ENCODE measurements at regions not wholly inside any gene's neighbourhood (a gene's known extent, or its start where the extent isn't known, plus 50 kb on each side); places are given as distances from the start of the nearest gene placed in this dataset.

DNA sequence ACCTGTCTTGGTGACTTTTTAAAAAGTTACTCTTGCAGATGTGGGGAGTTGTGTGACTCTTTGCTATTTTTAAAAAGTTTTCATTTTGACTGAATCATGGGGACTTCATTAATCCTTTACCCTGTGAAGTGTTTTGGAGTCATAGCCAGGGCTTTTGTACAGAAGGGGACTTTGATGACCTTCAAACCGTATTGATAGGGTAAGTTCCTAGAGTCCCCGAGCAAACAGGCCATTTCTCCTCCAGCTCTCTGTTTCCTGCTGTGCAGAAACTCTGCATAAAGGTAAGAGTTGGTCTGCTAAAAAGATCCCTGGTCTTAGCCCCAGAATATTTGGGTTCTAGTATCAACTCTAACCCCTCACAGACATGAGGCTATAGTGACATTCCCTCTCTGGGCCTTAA is 170.8 kb upstream of the BCL6 start:
- dilution Hi-C loops (cut with MboI; ENCODE audit: extremely low pct_ligation_motif_present, low sequenced_read_pairs), result no loop called here
- no peak overlapping the region for H3K9ac ChIP-seq (replicated peaks; ENCODE audit: extremely low read depth, insufficient read depth, low read length)
- no peaks in the 10 kb centered on the region for H3K9me1 ChIP-seq (replicated peaks; ENCODE audit: control insufficient read depth, extremely low read depth, insufficient read depth, low read length)
- no peaks in the 10 kb centered on the region for H3K36me3 ChIP-seq (ENCODE audit: control insufficient read depth in 2 of 2, extremely low read depth in 1 of 2, insufficient read depth in 2 of 2, low read length in 2 of 2)
- H4K20me1 ChIP-seq (replicated peaks; ENCODE audit: control insufficient read depth, extremely low read depth, insufficient read depth, low read length), result no peaks in the 10 kb centered on the region
- TF ChIP-seq POLR2A (IDR thresholded peaks at IDR 0.05; ENCODE audit: low read depth, low read length) (no peak), EZH2 (IDR thresholded peaks at IDR 0.05; ENCODE audit: borderline replicate concordance, low read depth, low read length, severe bottlenecking) (no peak), MYC (IDR thresholded peaks at IDR 0.05; ENCODE audit: low read depth, low read length) (no peak), GATA2 (IDR thresholded peaks at IDR 0.05; ENCODE audit: insufficient read depth, insufficient read length, low read depth, low read length) (no peak), POLR2AphosphoS5 (IDR thresholded peaks at IDR 0.05; ENCODE audit: insufficient read depth, low read depth, low read length) (no peak)
- TF ChIP-seq, protein P1, sequence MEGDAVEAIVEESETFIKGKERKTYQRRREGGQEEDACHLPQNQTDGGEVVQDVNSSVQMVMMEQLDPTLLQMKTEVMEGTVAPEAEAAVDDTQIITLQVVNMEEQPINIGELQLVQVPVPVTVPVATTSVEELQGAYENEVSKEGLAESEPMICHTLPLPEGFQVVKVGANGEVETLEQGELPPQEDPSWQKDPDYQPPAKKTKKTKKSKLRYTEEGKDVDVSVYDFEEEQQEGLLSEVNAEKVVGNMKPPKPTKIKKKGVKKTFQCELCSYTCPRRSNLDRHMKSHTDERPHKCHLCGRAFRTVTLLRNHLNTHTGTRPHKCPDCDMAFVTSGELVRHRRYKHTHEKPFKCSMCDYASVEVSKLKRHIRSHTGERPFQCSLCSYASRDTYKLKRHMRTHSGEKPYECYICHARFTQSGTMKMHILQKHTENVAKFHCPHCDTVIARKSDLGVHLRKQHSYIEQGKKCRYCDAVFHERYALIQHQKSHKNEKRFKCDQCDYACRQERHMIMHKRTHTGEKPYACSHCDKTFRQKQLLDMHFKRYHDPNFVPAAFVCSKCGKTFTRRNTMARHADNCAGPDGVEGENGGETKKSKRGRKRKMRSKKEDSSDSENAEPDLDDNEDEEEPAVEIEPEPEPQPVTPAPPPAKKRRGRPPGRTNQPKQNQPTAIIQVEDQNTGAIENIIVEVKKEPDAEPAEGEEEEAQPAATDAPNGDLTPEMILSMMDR (IDR thresholded peaks at IDR 0.05; ENCODE audit: extremely low read depth in 1 of 2, insufficient read depth in 1 of 2, low read depth in 1 of 2, low read length in 2 of 2), result no peak
- TF ChIP-seq, protein P2, sequence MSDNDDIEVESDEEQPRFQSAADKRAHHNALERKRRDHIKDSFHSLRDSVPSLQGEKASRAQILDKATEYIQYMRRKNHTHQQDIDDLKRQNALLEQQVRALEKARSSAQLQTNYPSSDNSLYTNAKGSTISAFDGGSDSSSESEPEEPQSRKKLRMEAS (IDR thresholded peaks at IDR 0.05; ENCODE audit: insufficient read depth, insufficient read length), result no peak
- no peak overlapping the region for H3K4me3 ChIP-seq (replicated peaks in 1 of 3; ENCODE audit: insufficient read depth in 1 of 3, low read depth in 1 of 3, low read length in 3 of 3)
- DNase-seq (ENCODE audit: low read depth, low spot score), result no peak
- intact Hi-C loops (cut with micrococcal nuclease), result no loop called here
- H3K4me1 ChIP-seq (ENCODE audit: control insufficient read depth, extremely low read depth, insufficient read depth, low read length), result no peaks in the 10 kb centered on the region
- no peak overlapping the region for H2AFZ ChIP-seq (ENCODE audit: low read depth, low read length)
- BruUV-seq (replicated peaks), result no TSS peak
- FAIRE-seq, result no peak
- H3K4me2 ChIP-seq (ENCODE audit: insufficient read depth, low read length), result no peak overlapping the region
- ChIA-PET POLR2A (no interaction called here), CTCF (interaction anchor here (0.5 to 1.1 kb wide), 4 partner anchors 10 to 1039 kb away, joined by 3 read pairs; no protein-coding TSS in a partner anchor)
- H3K27ac ChIP-seq (ENCODE audit: insufficient read depth, low read depth, low read length), result no peak overlapping the region
- no peaks in the 10 kb centered on the region for H3K79me2 ChIP-seq (ENCODE audit: control insufficient read depth, insufficient read depth, low read length)
- peaks cover 0 to under 1% of the 10 kb centered on the region in 2 experiments for H3K27me3 ChIP-seq (ENCODE audit: control insufficient read depth in 2 of 2, insufficient read depth in 2 of 2, low read length in 2 of 2)
- H3K9me3 ChIP-seq (replicated peaks; ENCODE audit: control insufficient read depth, insufficient read depth, low read length), result no peaks in the 10 kb centered on the region
